ENCODE measurements at regions not wholly inside any gene's neighbourhood (a gene's known extent, or its start where the extent isn't known, plus 50 kb on each side); places are given as distances from the start of the nearest gene placed in this dataset.

GRCh38 chr15:21260966-21261395 lies 179.3 kb downstream of the POTEB3 start:
- TF ChIP-seq CTCF (IDR thresholded peaks at IDR 0.05) (no peak), EZH2 (IDR thresholded peaks at IDR 0.05) (no peak), EZH2phosphoT487 (IDR thresholded peaks at IDR 0.05) (no peak)

All from neural progenitor cell (in vitro differentiated cells).